ENCODE measurements at regions not wholly inside any gene's neighbourhood (a gene's known extent, or its start where the extent isn't known, plus 50 kb on each side); places are given as distances from the start of the nearest gene placed in this dataset.

GRCh38 chr9:31608416-31608815, 776.0 kb upstream of the ACO1 start:
- Histone ChIP-seq H3K27ac (no peak overlapping the region), H3K36me3 (no peaks in the 10 kb centered on the region), H3K4me3 (no peak overlapping the region), H3K9me3 (no peaks in the 10 kb centered on the region), H3K4me1 (replicated peaks) (no peaks in the 10 kb centered on the region), H3K27me3 (replicated peaks; ENCODE audit: insufficient read depth) (no peaks in the 10 kb centered on the region)
- intact Hi-C loops (cut with DNase I): loop anchor here (10.0 kb wide), 1 partner anchor 624 kb away; no protein-coding TSS in a partner anchor
- DNase-seq (ENCODE audit: low spot score): no peak
- TF ChIP-seq, protein P1, sequence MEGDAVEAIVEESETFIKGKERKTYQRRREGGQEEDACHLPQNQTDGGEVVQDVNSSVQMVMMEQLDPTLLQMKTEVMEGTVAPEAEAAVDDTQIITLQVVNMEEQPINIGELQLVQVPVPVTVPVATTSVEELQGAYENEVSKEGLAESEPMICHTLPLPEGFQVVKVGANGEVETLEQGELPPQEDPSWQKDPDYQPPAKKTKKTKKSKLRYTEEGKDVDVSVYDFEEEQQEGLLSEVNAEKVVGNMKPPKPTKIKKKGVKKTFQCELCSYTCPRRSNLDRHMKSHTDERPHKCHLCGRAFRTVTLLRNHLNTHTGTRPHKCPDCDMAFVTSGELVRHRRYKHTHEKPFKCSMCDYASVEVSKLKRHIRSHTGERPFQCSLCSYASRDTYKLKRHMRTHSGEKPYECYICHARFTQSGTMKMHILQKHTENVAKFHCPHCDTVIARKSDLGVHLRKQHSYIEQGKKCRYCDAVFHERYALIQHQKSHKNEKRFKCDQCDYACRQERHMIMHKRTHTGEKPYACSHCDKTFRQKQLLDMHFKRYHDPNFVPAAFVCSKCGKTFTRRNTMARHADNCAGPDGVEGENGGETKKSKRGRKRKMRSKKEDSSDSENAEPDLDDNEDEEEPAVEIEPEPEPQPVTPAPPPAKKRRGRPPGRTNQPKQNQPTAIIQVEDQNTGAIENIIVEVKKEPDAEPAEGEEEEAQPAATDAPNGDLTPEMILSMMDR (IDR thresholded peaks at IDR 0.05): no peak
- TF ChIP-seq POLR2AphosphoS5 (IDR thresholded peaks at IDR 0.05): no peak
- no peak for TF ChIP-seq POLR2A (IDR thresholded peaks at IDR 0.05)

DNA sequence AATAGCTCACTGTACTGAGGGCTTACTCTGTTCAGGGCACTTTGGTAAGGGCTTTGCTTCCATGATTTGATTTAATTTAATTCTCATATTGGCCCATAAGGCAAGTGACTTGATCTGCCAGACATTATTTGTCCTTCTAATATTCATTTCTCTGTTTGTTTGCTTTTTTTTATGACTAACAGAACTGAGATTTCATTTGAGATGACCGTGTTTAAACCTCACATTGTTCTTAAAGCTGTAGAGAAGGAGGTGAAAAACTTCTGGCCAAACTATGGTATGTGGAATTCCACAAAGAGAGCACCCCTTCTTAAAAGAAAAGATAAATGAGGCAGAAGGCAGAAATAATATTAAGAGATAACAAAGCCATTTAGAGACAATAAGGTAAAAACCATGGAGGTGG, 775.6 kb upstream of the ACO1 start:
- WGBS: 26% methylated on average over 1 of the region's 1 CpG

DNA sequence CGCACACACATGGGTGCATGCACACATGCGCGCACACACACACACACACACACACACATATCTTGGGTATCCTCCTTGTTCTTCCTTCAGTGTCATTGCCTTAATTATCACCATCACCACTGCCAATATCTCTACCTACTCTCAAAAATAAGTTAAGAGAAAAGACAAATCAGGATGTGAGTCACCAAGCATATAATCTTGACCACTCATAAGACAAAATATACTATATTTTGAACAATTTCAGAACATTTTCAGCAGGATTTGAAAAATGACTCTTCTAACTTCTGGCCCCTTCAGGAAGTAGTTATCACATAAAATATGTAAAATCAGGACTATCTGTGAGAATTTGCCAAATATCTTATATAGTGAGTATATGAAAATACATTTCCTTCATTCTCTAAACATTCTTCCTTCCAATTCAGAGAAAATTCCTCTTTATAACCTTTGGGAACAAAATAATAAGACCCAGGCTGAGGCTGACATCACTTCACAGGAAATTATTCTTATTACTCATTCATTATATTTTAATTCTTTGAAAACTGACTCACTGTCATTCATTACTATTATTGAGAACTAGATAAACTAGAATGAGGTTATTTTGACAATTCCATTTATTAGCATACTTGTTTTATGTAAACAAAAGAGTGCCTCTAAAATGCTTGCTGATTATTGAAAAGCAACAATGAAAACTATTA, 772.0 kb upstream of the ACO1 start:
- H3K4me1 ChIP-seq (replicated peaks): no peaks in the 10 kb centered on the region
- no peaks in the 10 kb centered on the region for H3K27me3 ChIP-seq (replicated peaks; ENCODE audit: insufficient read depth)
- H3K9me3 ChIP-seq: no peaks in the 10 kb centered on the region
- TF ChIP-seq POLR2AphosphoS5 (IDR thresholded peaks at IDR 0.05) (no peak), POLR2A (IDR thresholded peaks at IDR 0.05) (no peak)
- TF ChIP-seq, protein P1 (IDR thresholded peaks at IDR 0.05): no peak
- WGBS: 83% methylated on average over 3 of the region's 3 CpGs
- DNase-seq (ENCODE audit: low spot score): no peak
- intact Hi-C loops (cut with DNase I): no loop called here
- H3K27ac ChIP-seq: no peak overlapping the region
- H3K4me3 ChIP-seq: no peak overlapping the region
- H3K36me3 ChIP-seq: no peaks in the 10 kb centered on the region

More for the DNA sequence above, 775.6 kb upstream of the ACO1 start:
- intact Hi-C loops (cut with DNase I): loop anchor here (10.0 kb wide), 1 partner anchor 624 kb away; no protein-coding TSS in a partner anchor
- H3K4me1 ChIP-seq (replicated peaks): no peaks in the 10 kb centered on the region
- DNase-seq (ENCODE audit: low spot score): no peak
- H3K36me3 ChIP-seq: no peaks in the 10 kb centered on the region
- no peaks in the 10 kb centered on the region for H3K27me3 ChIP-seq (replicated peaks; ENCODE audit: insufficient read depth)
- H3K9me3 ChIP-seq: no peaks in the 10 kb centered on the region
- TF ChIP-seq, protein P1 (IDR thresholded peaks at IDR 0.05): no peak
- no peak overlapping the region for H3K27ac ChIP-seq
- H3K4me3 ChIP-seq: no peak overlapping the region

DNA sequence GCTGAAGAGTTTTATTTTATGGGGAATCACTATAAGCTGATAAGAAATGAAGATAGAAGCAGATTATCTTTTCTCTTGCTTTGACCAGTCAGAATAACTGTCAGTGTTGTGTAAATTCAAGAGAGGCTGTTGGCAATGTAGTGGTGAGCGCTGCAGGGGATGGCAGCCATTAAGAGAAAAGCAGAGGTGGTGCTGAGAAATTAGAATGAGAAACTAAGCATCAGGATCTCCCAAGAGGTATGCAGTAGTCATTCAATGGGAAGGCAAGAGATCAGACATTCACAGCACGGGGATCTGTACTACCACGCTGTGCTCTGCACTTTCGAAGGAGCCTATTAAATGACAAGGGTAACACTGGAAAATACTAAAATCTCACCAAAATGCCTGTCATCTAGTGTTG, 768.5 kb upstream of the ACO1 start:
- intact Hi-C loops (cut with DNase I): no loop called here
- H3K36me3 ChIP-seq: no peaks in the 10 kb centered on the region
- no peaks in the 10 kb centered on the region for H3K27me3 ChIP-seq (replicated peaks; ENCODE audit: insufficient read depth)
- no peak overlapping the region for H3K27ac ChIP-seq
- TF ChIP-seq POLR2A (IDR thresholded peaks at IDR 0.05): no peak
- no peak for DNase-seq (ENCODE audit: low spot score)
- no peak overlapping the region for H3K4me3 ChIP-seq
- H3K4me1 ChIP-seq (replicated peaks): no peaks in the 10 kb centered on the region
- H3K9me3 ChIP-seq: no peaks in the 10 kb centered on the region
- 75% methylated on average over 4 of the region's 4 CpGs for WGBS

GRCh38 chr9:31623511-31623910, 760.9 kb upstream of the ACO1 start:
- no peak overlapping the region for H3K27ac ChIP-seq
- no peaks in the 10 kb centered on the region for H3K27me3 ChIP-seq (replicated peaks; ENCODE audit: insufficient read depth)
- no peaks in the 10 kb centered on the region for H3K9me3 ChIP-seq
- H3K4me1 ChIP-seq (replicated peaks): no peaks in the 10 kb centered on the region
- DNase-seq (ENCODE audit: low spot score): no peak
- no peaks in the 10 kb centered on the region for H3K36me3 ChIP-seq
- WGBS: 36% methylated on average over 2 of the region's 2 CpGs
- no peak overlapping the region for H3K4me3 ChIP-seq
- TF ChIP-seq POLR2A (IDR thresholded peaks at IDR 0.05) (no peak), POLR2AphosphoS5 (IDR thresholded peaks at IDR 0.05) (no peak)
- TF ChIP-seq, protein P1 (IDR thresholded peaks at IDR 0.05): no peak
- intact Hi-C loops (cut with DNase I): no loop called here

Measured in prostate gland (tissue), 2 donors.